Stimulated activated CD4-positive, alpha-beta T cell treated with anti-CD3 and anti-CD28 coated beads, Interleukin-1b, Interleukin-23, amount 100 ng/mL, for 1 hour (primary cell): ENCODE measurements at regions not wholly inside any gene's neighbourhood (a gene's known extent, or its start where the extent isn't known, plus 50 kb on each side); places are given as distances from the start of the nearest gene placed in this dataset.

Source experiments
- DNase-seq, 2 donors: peaks; one replicate each; pipeline ENCODE4 v3.0.0-alpha.2; 2020; ENCODE audit warnings: low read depth in 2 of 2

GRCh38 chr12:41768456-41768855 lies 376.2 kb downstream of the GXYLT1 start:
- DNase-seq, result no peak

- no peak for DNase-seq
These were observed 382.0 kb downstream of the GXYLT1 start for GRCh38 chr12:41762691-41763090.

- DNase-seq, result no peak
These were observed 399.1 kb downstream of the GXYLT1 start for GRCh38 chr12:41745593-41745992.

GRCh38 chr12:41743835-41744234 lies 400.8 kb downstream of the GXYLT1 start:
- no peak for DNase-seq

- DNase-seq, result no peak
These were observed 405.6 kb downstream of the GXYLT1 start for GRCh38 chr12:41739066-41739465.

- no peak for DNase-seq
These were observed 407.3 kb downstream of the GXYLT1 start for GRCh38 chr12:41737423-41737822.

- DNase-seq, result no peak
These were observed 408.2 kb downstream of the GXYLT1 start for GRCh38 chr12:41736436-41736835.

- DNase-seq, result no peak
These were observed 413.0 kb downstream of the GXYLT1 start for GRCh38 chr12:41731691-41732090.

- no peak for DNase-seq
These were observed 413.6 kb downstream of the GXYLT1 start for GRCh38 chr12:41731061-41731460.

GRCh38 chr12:41724216-41724615 lies 420.5 kb downstream of the GXYLT1 start:
- no peak for DNase-seq

GRCh38 chr12:41719214-41719613 lies 425.5 kb downstream of the GXYLT1 start:
- DNase-seq, result no peak

GRCh38 chr12:41715256-41715655 lies 429.4 kb downstream of the GXYLT1 start:
- DNase-seq, result no peak

- DNase-seq, result no peak
These were observed 435.0 kb downstream of the GXYLT1 start for GRCh38 chr12:41709463-41710285.

- no peak for DNase-seq
These were observed 435.7 kb downstream of the GXYLT1 start for GRCh38 chr12:41709012-41709411.

- DNase-seq, result no peak
These were observed 438.3 kb downstream of the GXYLT1 start for GRCh38 chr12:41706376-41706775.

- DNase-seq, result no peak
These were observed 442.6 kb downstream of the GXYLT1 start for GRCh38 chr12:41701943-41702601.

- DNase-seq, result no peak
These were observed 443.7 kb downstream of the GXYLT1 start for GRCh38 chr12:41700940-41701339.

- no peak for DNase-seq
These were observed 445.0 kb downstream of the GXYLT1 start for GRCh38 chr12:41699658-41700057.

GRCh38 chr12:41697161-41697560 lies 447.5 kb downstream of the GXYLT1 start:
- no peak for DNase-seq

- no peak for DNase-seq
These were observed 459.7 kb downstream of the GXYLT1 start for GRCh38 chr12:41684997-41685396.

GRCh38 chr12:41683513-41684240 lies 461.0 kb downstream of the GXYLT1 start:
- no peak for DNase-seq

GRCh38 chr12:41683023-41683422 lies 461.7 kb downstream of the GXYLT1 start:
- no peak for DNase-seq

- DNase-seq, result no peak
These were observed 462.8 kb downstream of the GXYLT1 start for GRCh38 chr12:41681898-41682297.
